ENCODE measurements at regions not wholly inside any gene's neighbourhood (a gene's known extent, or its start where the extent isn't known, plus 50 kb on each side); places are given as distances from the start of the nearest gene placed in this dataset.

DNA sequence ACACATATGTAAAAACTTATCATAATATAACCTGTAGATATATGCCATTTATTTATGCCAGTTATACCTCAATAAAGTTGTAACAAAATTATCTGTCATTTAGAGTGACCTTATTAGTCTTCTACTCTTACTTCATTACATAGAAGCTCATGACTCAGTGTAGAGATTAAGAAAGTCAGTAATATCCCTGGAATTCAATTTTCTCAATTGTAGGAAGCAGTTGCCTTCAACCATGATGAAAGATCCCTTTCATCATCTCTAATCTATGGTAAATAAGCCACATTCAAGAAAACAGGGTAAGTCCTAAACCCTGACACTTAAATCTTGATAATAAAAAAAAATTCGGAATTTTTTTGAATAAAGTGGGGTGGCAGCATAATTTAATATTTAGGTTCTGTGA is 216.5 kb upstream of the PEX5L start (continued):
- TF ChIP-seq HMGN3 (IDR thresholded peaks at IDR 0.05; ENCODE audit: borderline replicate concordance, extremely low read depth, insufficient read length, low read depth, low read length) (no peak), BRCA1 (IDR thresholded peaks at IDR 0.05) (no peak), BRCA1 (CRISPR knock-in tag; IDR thresholded peaks at IDR 0.05) (no peak), POU5F1 (IDR thresholded peaks at IDR 0.05; ENCODE audit: borderline replicate concordance, low read depth, low read length, partially characterized antibody) (no peak), MTF1 (CRISPR knock-in tag; IDR thresholded peaks at IDR 0.05; ENCODE audit: borderline replicate concordance) (no peak), CREBBP (IDR thresholded peaks at IDR 0.05; ENCODE audit: low read depth, low read length) (no peak), GABPB2 (CRISPR knock-in tag; conservative IDR thresholded peaks at IDR 0.05) (no peak), PRPF4 (IDR thresholded peaks at IDR 0.05; ENCODE audit: insufficient read depth, low read depth, low read length, poor library complexity, severe bottlenecking) (no peak), TFAM (CRISPR knock-in tag; conservative IDR thresholded peaks at IDR 0.05) (no peak), FOXP1 (CRISPR knock-in tag; IDR thresholded peaks at IDR 0.05) (no peak)
- TF ChIP-seq, protein P1, sequence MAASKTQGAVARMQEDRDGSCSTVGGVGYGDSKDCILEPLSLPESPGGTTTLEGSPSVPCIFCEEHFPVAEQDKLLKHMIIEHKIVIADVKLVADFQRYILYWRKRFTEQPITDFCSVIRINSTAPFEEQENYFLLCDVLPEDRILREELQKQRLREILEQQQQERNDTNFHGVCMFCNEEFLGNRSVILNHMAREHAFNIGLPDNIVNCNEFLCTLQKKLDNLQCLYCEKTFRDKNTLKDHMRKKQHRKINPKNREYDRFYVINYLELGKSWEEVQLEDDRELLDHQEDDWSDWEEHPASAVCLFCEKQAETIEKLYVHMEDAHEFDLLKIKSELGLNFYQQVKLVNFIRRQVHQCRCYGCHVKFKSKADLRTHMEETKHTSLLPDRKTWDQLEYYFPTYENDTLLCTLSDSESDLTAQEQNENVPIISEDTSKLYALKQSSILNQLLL (CRISPR knock-in tag; IDR thresholded peaks at IDR 0.05; ENCODE audit: borderline replicate concordance), result no peak

DNA sequence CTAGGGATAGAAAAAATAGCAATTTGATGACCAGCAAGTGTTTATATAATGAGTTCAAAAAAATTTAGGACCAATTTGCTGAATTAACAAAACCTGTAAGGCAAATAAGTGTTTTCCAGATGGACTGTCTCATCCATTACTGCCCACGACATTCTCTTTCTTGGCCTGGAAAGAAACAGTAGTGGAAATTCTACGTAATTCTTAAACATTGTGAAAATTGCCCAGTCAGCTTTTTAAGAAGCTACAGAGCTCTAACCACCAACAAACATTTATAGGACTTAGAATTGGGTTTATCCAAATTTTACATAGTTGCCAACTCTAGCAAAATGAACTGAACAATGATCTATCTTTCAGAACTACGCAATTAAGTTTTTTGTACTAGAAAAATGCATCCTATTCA is 227.7 kb upstream of the PEX5L start:
- CTCF ChIA-PET (ENCODE audit: low intra/inter-chr PET ratio), result no interaction called here

More for the DNA sequence above, 227.7 kb upstream of the PEX5L start:
- no peaks in the 10 kb centered on the region for H3K27me3 ChIP-seq (ENCODE audit: control insufficient read depth in 2 of 2, insufficient read depth in 2 of 2, low read length in 2 of 2)
- H2AFZ ChIP-seq (ENCODE audit: low read depth, low read length), result no peak overlapping the region
- WGBS (ENCODE audit: insufficient coverage, low coverage, missing lambda C conversion rate), result 0% methylated on average over 3 of the region's 3 CpGs
- no peak overlapping the region for H3K4me2 ChIP-seq (ENCODE audit: insufficient read depth, low read length)
- BruUV-seq (replicated peaks), result no TSS peak
- H3K9me3 ChIP-seq (replicated peaks; ENCODE audit: control insufficient read depth, insufficient read depth, low read depth, low read length), result peaks cover 2% of the 10 kb centered on the region; the same call in 1 of the 2 replicates
- H3K9ac ChIP-seq (ENCODE audit: insufficient read depth in 1 of 2, low read depth in 2 of 2, low read length in 2 of 2), result no peak overlapping the region
- H4K20me1 ChIP-seq (replicated peaks; ENCODE audit: control insufficient read depth, insufficient read depth, low read length), result no peaks in the 10 kb centered on the region
- no peak overlapping the region for H3K27ac ChIP-seq (ENCODE audit: extremely low read depth, low read depth, low read length)
- ATAC-seq, result no peak
- H3K4me3 ChIP-seq, result no peak overlapping the region
- no peaks in the 10 kb centered on the region for H3K9me1 ChIP-seq (ENCODE audit: control insufficient read depth, insufficient read depth, low read length)
- TF ChIP-seq, protein P2, sequence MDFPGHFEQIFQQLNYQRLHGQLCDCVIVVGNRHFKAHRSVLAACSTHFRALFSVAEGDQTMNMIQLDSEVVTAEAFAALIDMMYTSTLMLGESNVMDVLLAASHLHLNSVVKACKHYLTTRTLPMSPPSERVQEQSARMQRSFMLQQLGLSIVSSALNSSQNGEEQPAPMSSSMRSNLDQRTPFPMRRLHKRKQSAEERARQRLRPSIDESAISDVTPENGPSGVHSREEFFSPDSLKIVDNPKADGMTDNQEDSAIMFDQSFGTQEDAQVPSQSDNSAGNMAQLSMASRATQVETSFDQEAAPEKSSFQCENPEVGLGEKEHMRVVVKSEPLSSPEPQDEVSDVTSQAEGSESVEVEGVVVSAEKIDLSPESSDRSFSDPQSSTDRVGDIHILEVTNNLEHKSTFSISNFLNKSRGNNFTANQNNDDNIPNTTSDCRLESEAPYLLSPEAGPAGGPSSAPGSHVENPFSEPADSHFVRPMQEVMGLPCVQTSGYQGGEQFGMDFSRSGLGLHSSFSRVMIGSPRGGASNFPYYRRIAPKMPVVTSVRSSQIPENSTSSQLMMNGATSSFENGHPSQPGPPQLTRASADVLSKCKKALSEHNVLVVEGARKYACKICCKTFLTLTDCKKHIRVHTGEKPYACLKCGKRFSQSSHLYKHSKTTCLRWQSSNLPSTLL (IDR thresholded peaks at IDR 0.05), result no peak
- TF ChIP-seq KDM2B (CRISPR knock-in tag; IDR thresholded peaks at IDR 0.05) (no peak), ZNF143 (CRISPR knock-in tag; IDR thresholded peaks at IDR 0.05) (no peak), MAFG (tag; conservative IDR thresholded peaks at IDR 0.05) (peak; percentile 62), C11orf30 (IDR thresholded peaks at IDR 0.05; ENCODE audit: low read depth) (peak; percentile 49), ZNF316 (IDR thresholded peaks at IDR 0.05) (peak; percentile 69), MAFF (IDR thresholded peaks at IDR 0.05; ENCODE audit: low read length) (peak; percentile 85), SRF (CRISPR knock-in tag; IDR thresholded peaks at IDR 0.05) (no peak), MAFK (IDR thresholded peaks at IDR 0.05; ENCODE audit: low read length) (peak; percentile 87)
- H3K79me2 ChIP-seq (ENCODE audit: control insufficient read depth, insufficient read depth, low read length), result no peaks in the 10 kb centered on the region
- intact Hi-C loops (cut with micrococcal nuclease), result no loop called here
- POLR2A ChIA-PET, result no interaction called here
- FAIRE-seq, result no peak
- DNase-seq (ENCODE audit: extremely low read depth in 1 of 4, low spot score in 3 of 4), result no peak
- in situ Hi-C loops (cut with MboI), result no loop called here
- H3K36me3 ChIP-seq (ENCODE audit: control insufficient read depth, insufficient read depth, low read length), result no peaks in the 10 kb centered on the region
- no peaks in the 10 kb centered on the region for H3K4me1 ChIP-seq (replicated peaks in 1 of 2; ENCODE audit: control insufficient read depth in 2 of 2, insufficient read depth in 2 of 2, low read length in 2 of 2)
